Hepatocyte (in vitro differentiated cells): ENCODE measurements at regions not wholly inside any gene's neighbourhood (a gene's known extent, or its start where the extent isn't known, plus 50 kb on each side); places are given as distances from the start of the nearest gene placed in this dataset.
A peak's percentile ranks its signal among the peaks of the same experiment; 100 is the strongest.

Experiments
- DNase-seq: peaks from one replicate; pipeline ENCODE4 v3.0.0-alpha.2; 2016; ENCODE audit warnings: low spot score
- H2AFZ ChIP-seq: fragments of 200-600 bp; sonication (generic); 2 replicates; pipeline ENCODE4 v1.6.0; 2016; ENCODE audit warnings: antibody characterized with exemption, mild to moderate bottlenecking
- H3K27ac ChIP-seq: fragments of 200-600 bp; sonication (generic); 2 replicates; pipeline ENCODE4 v1.5.1; 2016; ENCODE audit warnings: mild to moderate bottlenecking
- H3K27me3 ChIP-seq: fragments of 200-600 bp; sonication (generic); 2 replicates; pipeline ENCODE4 v1.6.1; 2016
- H3K36me3 ChIP-seq: fragments of 200-600 bp; sonication (generic); replicated peaks from 2 replicates; pipeline ENCODE4 v1.5.1; 2016; ENCODE audit warnings: low read depth; ENCODE audit not compliant: insufficient read depth
- H3K4me1 ChIP-seq: fragments of 200-600 bp; sonication (generic); 2 replicates; pipeline ENCODE4 v1.5.1; 2016; ENCODE audit warnings: mild to moderate bottlenecking, moderate library complexity; ENCODE audit not compliant: insufficient read depth
- H3K4me2 ChIP-seq: fragments of 200-600 bp; sonication (generic); 2 replicates; pipeline ENCODE4 v1.6.0; 2016
- H3K4me3 ChIP-seq: fragments of 200-600 bp; sonication (generic); 2 replicates; pipeline ENCODE4 v1.5.1; 2016; ENCODE audit warnings: mild to moderate bottlenecking
- H3K79me2 ChIP-seq: fragments of 200-600 bp; sonication (generic); 2 replicates; pipeline ENCODE4 v1.6.0; 2017; ENCODE audit warnings: mild to moderate bottlenecking
- H3K9me2 ChIP-seq: fragments of 200-600 bp; sonication (generic); replicated peaks from 2 replicates; pipeline ENCODE4 v1.6.0; 2017; ENCODE audit warnings: mild to moderate bottlenecking; ENCODE audit not compliant: insufficient read depth
- H3K9me3 ChIP-seq: fragments of 200-600 bp; sonication (generic); 2 replicates; pipeline ENCODE4 v1.5.1; 2016; ENCODE audit warnings: low read depth, mild to moderate bottlenecking
- H4K20me1 ChIP-seq: fragments of 200-600 bp; sonication (generic); 2 replicates; pipeline ENCODE4 v1.6.0; 2016; ENCODE audit warnings: mild to moderate bottlenecking; ENCODE audit not compliant: insufficient read depth, poor library complexity, severe bottlenecking
- CTCF ChIP-seq: fragments of 200-600 bp; sonication (generic); IDR thresholded peaks from 2 replicates; pipeline ENCODE4 v1.5.1; 2016; ENCODE audit warnings: antibody characterized with exemption, mild to moderate bottlenecking; ENCODE audit not compliant: poor library complexity
- EZH2 ChIP-seq: fragments of 200-600 bp; sonication (generic); IDR thresholded peaks from 2 replicates; pipeline ENCODE4 v1.6.1; 2016; ENCODE audit warnings: antibody characterized with exemption, mild to moderate bottlenecking, borderline replicate concordance
- EZH2phosphoT487 ChIP-seq: fragments of 200-600 bp; sonication (generic); IDR thresholded peaks from one replicate; pipeline ENCODE4 v1.6.1; 2018; ENCODE audit warnings: antibody characterized with exemption, mild to moderate bottlenecking, low read depth, moderate library complexity; ENCODE audit not compliant: unreplicated experiment, severe bottlenecking
- WGBS: methylation state at CpG from one replicate; pipeline ENCODE4 v1.1.6; 2016; ENCODE audit warnings: low lambda C conversion rate; ENCODE audit errors: missing lambda C conversion rate; 5-methylcytosine and 5-hydroxymethylcytosine counted together

GRCh38 chr7:25820432-25821040 is 331.5 kb upstream of the NFE2L3 start:
- no peaks in the 10 kb centered on the region for H3K9me3 ChIP-seq
- H3K4me1 ChIP-seq, result no peaks in the 10 kb centered on the region
- H4K20me1 ChIP-seq, result no peaks in the 10 kb centered on the region
- no peak overlapping the region for H3K4me3 ChIP-seq
- no peak overlapping the region for H3K27ac ChIP-seq
- H3K79me2 ChIP-seq, result no peaks in the 10 kb centered on the region
- peak; percentile 42 for TF ChIP-seq CTCF
- no peak for TF ChIP-seq EZH2phosphoT487
- no peak for TF ChIP-seq EZH2
- 71% methylated on average over 5 of the region's 5 CpGs for WGBS
- no peaks in the 10 kb centered on the region for H3K27me3 ChIP-seq
- peak; percentile 23 for DNase-seq
- no peaks in the 10 kb centered on the region for H3K36me3 ChIP-seq
- no peak overlapping the region for H3K4me2 ChIP-seq
- no peaks in the 10 kb centered on the region for H3K9me2 ChIP-seq
- H2AFZ ChIP-seq, result no peak overlapping the region

GRCh38 chr7:25821225-25821624 is 330.8 kb upstream of the NFE2L3 start:
- Histone ChIP-seq H3K27ac (no peak overlapping the region), H3K4me1 (no peaks in the 10 kb centered on the region), H3K9me3 (no peaks in the 10 kb centered on the region), H4K20me1 (no peaks in the 10 kb centered on the region), H3K36me3 (no peaks in the 10 kb centered on the region), H3K9me2 (no peaks in the 10 kb centered on the region), H3K4me2 (no peak overlapping the region), H3K4me3 (no peak overlapping the region), H3K79me2 (no peaks in the 10 kb centered on the region), H2AFZ (no peak overlapping the region), H3K27me3 (no peaks in the 10 kb centered on the region)
- 92% methylated on average over 3 of the region's 3 CpGs for WGBS
- DNase-seq, result no peak
- no peak for TF ChIP-seq EZH2
- no peak for TF ChIP-seq CTCF
- no peak for TF ChIP-seq EZH2phosphoT487

DNA sequence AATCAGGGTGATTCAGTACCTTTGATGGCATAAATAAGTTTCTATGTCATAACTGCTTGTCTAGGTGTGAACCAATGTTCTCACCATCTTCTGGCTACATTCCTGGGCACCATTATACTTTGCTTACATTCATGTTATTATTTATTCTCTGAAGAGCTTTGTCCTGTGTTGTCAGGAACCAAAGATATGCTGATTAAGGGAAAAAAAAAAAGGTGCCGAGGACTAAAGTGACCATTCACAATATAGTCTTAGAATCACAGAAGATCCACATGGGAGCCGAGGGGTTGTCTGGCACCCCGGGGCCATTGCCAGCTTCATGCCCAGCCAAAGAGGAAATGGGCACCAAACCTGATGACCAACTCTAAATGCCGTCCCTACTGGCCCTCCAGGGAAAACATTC is 329.2 kb upstream of the NFE2L3 start:
- Histone ChIP-seq H3K27ac (no peak overlapping the region), H3K27me3 (no peaks in the 10 kb centered on the region), H3K4me3 (no peak overlapping the region), H2AFZ (no peak overlapping the region), H3K9me3 (no peaks in the 10 kb centered on the region), H3K79me2 (no peaks in the 10 kb centered on the region), H4K20me1 (no peaks in the 10 kb centered on the region), H3K4me1 (no peaks in the 10 kb centered on the region), H3K36me3 (no peaks in the 10 kb centered on the region), H3K4me2 (no peak overlapping the region), H3K9me2 (no peaks in the 10 kb centered on the region)
- WGBS, result 93% methylated on average over 4 of the region's 4 CpGs
- DNase-seq, result no peak
- TF ChIP-seq CTCF, result no peak
- TF ChIP-seq EZH2phosphoT487, result no peak
- TF ChIP-seq EZH2, result no peak

DNA sequence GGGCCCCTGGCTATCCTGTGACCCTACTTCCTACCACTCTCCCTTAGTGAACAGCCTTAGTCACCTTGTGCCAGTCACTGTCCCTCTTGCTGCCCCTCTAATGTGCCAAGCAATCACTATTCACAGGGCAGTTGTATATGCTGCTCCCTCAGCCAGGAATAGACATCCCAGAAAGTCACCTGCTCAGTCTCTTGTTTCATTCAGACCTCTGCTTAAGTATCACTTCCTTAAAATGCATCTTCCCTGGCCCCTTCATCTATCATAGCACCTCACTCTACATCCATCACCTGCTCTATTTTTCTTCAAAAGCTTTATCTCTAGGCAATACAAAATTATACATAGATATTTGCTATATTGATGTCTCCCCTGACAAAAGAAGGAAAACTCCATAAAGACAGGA is 328.4 kb upstream of the NFE2L3 start:
- Histone ChIP-seq H3K79me2 (no peaks in the 10 kb centered on the region), H3K4me2 (no peak overlapping the region), H3K27ac (no peak overlapping the region), H3K36me3 (no peaks in the 10 kb centered on the region), H2AFZ (no peak overlapping the region), H3K9me2 (no peaks in the 10 kb centered on the region), H4K20me1 (no peaks in the 10 kb centered on the region), H3K9me3 (no peaks in the 10 kb centered on the region), H3K4me1 (no peaks in the 10 kb centered on the region), H3K4me3 (no peak overlapping the region), H3K27me3 (no peaks in the 10 kb centered on the region)
- DNase-seq, result no peak
- TF ChIP-seq CTCF (no peak), EZH2 (no peak), EZH2phosphoT487 (no peak)
